SK-N-SH treated with all-trans-retinoic acid at 6 μM for 48 hours (cell line): ENCODE measurements at regions not wholly inside any gene's neighbourhood (a gene's known extent, or its start where the extent isn't known, plus 50 kb on each side); places are given as distances from the start of the nearest gene placed in this dataset.

Source experiments
- BACH2 ChIP-seq: fragments of 250-450 bp; sonication (Bioruptor Pico); IDR thresholded peaks from 2 replicates; pipeline ENCODE4 v1.9.0; 2021; ENCODE audit warnings: mild to moderate bottlenecking, borderline replicate concordance
- ESRRG ChIP-seq: fragments of 250-450 bp; sonication (Bioruptor Pico); IDR thresholded peaks from 2 replicates; pipeline ENCODE4 v1.6.1; 2021; ENCODE audit warnings: mild to moderate bottlenecking
- ZFP3 ChIP-seq: fragments of 250-450 bp; sonication (Bioruptor Pico); IDR thresholded peaks from 2 replicates; pipeline ENCODE4 v1.5.0; 2020; ENCODE audit warnings: mild to moderate bottlenecking, moderate library complexity
- ZFP30 ChIP-seq: fragments of 450-650 bp; formaldehyde crosslinking; IDR thresholded peaks from 2 replicates; pipeline ENCODE4 v1.5.0; 2022; ENCODE audit warnings: mild to moderate bottlenecking, moderate library complexity
- ZNF565 ChIP-seq: fragments of 450-650 bp; formaldehyde crosslinking; conservative IDR thresholded peaks from 2 replicates; pipeline ENCODE4 v1.5.0; 2020; ENCODE audit warnings: low read depth, mild to moderate bottlenecking, moderate library complexity
- ZNF8 ChIP-seq: fragments of 450-650 bp; formaldehyde crosslinking; IDR thresholded peaks from 2 replicates; pipeline ENCODE4 v1.5.0; 2020; ENCODE audit warnings: mild to moderate bottlenecking, moderate library complexity
- TF ChIP-seq, protein P1 (sequence below): fragments of 250-450 bp; sonication (Bioruptor Pico); IDR thresholded peaks from 2 replicates; pipeline ENCODE4 v1.5.1; 2021; ENCODE audit warnings: mild to moderate bottlenecking, moderate library complexity
- TF ChIP-seq, protein P2 (sequence below): fragments of 250-450 bp; sonication (Bioruptor Pico); IDR thresholded peaks from 2 replicates; pipeline ENCODE4 v1.5.0; 2020; ENCODE audit warnings: mild to moderate bottlenecking, moderate library complexity

DNA sequence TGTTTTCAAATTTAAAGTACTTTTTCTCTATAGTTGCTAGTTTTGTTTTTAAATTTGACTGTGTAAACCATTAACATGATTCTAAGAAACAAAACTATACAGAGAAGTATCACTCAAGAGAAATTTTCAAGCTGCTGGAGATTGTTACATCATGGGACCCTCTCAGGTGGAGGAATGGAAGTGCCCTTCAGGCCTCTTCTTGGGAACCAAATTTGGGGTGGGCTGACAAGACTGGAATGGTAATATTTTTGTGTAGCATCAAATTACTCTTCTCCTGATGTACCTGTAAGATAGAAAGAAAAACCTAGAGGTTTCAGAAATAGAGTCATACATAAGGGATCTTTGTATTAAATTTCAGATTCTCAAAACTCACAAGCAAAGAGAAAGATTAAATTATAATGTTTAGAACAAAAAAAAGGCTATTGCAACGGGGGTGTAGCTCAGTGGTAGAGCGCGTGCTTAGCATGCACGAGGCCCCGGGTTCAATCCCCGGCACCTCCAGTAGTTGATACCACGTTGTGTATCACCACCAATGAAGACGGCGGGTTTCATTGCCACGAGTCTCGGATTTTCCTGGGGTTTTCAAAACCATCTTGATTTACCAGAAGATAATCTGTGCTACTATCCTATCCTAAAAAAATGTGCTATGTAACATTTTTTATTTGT lies 193.7 kb downstream of the GPX5 start:
- TF ChIP-seq ZNF565 (CRISPR knock-in tag), result no peak
- TF ChIP-seq ZFP3, result no peak
- no peak for TF ChIP-seq ZFP30
- TF ChIP-seq, protein P1, sequence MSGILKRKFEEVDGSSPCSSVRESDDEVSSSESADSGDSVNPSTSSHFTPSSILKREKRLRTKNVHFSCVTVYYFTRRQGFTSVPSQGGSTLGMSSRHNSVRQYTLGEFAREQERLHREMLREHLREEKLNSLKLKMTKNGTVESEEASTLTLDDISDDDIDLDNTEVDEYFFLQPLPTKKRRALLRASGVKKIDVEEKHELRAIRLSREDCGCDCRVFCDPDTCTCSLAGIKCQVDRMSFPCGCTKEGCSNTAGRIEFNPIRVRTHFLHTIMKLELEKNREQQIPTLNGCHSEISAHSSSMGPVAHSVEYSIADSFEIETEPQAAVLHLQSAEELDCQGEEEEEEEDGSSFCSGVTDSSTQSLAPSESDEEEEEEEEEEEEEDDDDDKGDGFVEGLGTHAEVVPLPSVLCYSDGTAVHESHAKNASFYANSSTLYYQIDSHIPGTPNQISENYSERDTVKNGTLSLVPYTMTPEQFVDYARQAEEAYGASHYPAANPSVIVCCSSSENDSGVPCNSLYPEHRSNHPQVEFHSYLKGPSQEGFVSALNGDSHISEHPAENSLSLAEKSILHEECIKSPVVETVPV, result no peak
- TF ChIP-seq ZNF8 (CRISPR knock-in tag), result no peak
- no peak for TF ChIP-seq ESRRG
- no peak for TF ChIP-seq BACH2 (CRISPR knock-in tag)
- TF ChIP-seq, protein P2, sequence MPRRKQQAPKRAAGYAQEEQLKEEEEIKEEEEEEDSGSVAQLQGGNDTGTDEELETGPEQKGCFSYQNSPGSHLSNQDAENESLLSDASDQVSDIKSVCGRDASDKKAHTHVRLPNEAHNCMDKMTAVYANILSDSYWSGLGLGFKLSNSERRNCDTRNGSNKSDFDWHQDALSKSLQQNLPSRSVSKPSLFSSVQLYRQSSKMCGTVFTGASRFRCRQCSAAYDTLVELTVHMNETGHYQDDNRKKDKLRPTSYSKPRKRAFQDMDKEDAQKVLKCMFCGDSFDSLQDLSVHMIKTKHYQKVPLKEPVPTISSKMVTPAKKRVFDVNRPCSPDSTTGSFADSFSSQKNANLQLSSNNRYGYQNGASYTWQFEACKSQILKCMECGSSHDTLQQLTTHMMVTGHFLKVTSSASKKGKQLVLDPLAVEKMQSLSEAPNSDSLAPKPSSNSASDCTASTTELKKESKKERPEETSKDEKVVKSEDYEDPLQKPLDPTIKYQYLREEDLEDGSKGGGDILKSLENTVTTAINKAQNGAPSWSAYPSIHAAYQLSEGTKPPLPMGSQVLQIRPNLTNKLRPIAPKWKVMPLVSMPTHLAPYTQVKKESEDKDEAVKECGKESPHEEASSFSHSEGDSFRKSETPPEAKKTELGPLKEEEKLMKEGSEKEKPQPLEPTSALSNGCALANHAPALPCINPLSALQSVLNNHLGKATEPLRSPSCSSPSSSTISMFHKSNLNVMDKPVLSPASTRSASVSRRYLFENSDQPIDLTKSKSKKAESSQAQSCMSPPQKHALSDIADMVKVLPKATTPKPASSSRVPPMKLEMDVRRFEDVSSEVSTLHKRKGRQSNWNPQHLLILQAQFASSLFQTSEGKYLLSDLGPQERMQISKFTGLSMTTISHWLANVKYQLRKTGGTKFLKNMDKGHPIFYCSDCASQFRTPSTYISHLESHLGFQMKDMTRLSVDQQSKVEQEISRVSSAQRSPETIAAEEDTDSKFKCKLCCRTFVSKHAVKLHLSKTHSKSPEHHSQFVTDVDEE, result no peak
